ENCODE measurements at regions not wholly inside any gene's neighbourhood (a gene's known extent, or its start where the extent isn't known, plus 50 kb on each side); places are given as distances from the start of the nearest gene placed in this dataset.

DNA sequence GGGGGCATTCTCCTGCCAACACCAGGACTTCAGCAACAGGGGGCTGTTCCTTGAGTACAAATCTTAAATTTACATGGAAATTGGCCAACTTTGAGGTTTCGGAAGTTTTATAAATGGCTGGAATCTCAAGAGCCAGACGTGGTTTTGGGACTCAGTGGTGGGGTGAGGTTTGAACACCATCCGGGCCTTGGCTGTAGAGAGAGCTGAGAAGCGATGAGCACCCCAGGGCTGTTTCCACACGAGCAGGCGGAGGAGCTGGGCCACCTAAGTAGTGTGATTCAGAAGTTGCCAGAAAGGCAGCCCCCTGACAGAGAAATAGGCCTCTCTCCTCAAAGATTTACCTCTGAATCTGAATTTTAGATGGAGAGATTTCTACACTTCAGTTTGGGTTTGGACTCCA, 89.0 kb downstream of the FGF9 start:
- TF ChIP-seq, protein P1, sequence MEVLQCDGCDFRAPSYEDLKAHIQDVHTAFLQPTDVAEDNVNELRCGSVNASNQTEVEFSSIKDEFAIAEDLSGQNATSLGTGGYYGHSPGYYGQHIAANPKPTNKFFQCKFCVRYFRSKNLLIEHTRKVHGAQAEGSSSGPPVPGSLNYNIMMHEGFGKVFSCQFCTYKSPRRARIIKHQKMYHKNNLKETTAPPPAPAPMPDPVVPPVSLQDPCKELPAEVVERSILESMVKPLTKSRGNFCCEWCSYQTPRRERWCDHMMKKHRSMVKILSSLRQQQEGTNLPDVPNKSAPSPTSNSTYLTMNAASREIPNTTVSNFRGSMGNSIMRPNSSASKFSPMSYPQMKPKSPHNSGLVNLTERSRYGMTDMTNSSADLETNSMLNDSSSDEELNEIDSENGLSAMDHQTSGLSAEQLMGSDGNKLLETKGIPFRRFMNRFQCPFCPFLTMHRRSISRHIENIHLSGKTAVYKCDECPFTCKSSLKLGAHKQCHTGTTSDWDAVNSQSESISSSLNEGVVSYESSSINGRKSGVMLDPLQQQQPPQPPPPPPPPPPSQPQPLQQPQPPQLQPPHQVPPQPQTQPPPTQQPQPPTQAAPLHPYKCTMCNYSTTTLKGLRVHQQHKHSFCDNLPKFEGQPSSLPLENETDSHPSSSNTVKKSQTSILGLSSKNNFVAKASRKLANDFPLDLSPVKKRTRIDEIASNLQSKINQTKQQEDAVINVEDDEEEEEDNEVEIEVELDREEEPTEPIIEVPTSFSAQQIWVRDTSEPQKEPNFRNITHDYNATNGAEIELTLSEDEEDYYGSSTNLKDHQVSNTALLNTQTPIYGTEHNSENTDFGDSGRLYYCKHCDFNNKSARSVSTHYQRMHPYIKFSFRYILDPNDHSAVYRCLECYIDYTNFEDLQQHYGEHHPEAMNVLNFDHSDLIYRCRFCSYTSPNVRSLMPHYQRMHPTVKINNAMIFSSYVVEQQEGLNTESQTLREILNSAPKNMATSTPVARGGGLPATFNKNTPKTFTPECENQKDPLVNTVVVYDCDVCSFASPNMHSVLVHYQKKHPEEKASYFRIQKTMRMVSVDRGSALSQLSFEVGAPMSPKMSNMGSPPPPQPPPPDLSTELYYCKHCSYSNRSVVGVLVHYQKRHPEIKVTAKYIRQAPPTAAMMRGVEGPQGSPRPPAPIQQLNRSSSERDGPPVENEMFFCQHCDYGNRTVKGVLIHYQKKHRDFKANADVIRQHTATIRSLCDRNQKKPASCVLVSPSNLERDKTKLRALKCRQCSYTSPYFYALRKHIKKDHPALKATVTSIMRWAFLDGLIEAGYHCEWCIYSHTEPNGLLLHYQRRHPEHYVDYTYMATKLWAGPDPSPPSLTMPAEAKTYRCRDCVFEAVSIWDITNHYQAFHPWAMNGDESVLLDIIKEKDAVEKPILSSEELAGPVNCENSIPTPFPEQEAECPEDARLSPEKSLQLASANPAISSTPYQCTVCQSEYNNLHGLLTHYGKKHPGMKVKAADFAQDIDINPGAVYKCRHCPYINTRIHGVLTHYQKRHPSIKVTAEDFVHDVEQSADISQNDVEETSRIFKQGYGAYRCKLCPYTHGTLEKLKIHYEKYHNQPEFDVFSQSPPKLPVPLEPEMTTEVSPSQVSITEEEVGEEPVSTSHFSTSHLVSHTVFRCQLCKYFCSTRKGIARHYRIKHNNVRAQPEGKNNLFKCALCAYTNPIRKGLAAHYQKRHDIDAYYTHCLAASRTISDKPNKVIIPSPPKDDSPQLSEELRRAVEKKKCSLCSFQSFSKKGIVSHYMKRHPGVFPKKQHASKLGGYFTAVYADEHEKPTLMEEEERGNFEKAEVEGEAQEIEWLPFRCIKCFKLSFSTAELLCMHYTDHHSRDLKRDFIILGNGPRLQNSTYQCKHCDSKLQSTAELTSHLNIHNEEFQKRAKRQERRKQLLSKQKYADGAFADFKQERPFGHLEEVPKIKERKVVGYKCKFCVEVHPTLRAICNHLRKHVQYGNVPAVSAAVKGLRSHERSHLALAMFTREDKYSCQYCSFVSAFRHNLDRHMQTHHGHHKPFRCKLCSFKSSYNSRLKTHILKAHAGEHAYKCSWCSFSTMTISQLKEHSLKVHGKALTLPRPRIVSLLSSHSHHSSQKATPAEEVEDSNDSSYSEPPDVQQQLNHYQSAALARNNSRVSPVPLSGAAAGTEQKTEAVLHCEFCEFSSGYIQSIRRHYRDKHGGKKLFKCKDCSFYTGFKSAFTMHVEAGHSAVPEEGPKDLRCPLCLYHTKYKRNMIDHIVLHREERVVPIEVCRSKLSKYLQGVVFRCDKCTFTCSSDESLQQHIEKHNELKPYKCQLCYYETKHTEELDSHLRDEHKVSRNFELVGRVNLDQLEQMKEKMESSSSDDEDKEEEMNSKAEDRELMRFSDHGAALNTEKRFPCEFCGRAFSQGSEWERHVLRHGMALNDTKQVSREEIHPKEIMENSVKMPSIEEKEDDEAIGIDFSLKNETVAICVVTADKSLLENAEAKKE (CRISPR knock-in tag; IDR thresholded peaks at IDR 0.05) = no peak
- TF ChIP-seq CREB1 (CRISPR knock-in tag; IDR thresholded peaks at IDR 0.05; ENCODE audit: low read depth) = no peak
- TF ChIP-seq STAT1 (IDR thresholded peaks at IDR 0.05; ENCODE audit: unreplicated experiment) = no peak
- TF ChIP-seq, protein P2, sequence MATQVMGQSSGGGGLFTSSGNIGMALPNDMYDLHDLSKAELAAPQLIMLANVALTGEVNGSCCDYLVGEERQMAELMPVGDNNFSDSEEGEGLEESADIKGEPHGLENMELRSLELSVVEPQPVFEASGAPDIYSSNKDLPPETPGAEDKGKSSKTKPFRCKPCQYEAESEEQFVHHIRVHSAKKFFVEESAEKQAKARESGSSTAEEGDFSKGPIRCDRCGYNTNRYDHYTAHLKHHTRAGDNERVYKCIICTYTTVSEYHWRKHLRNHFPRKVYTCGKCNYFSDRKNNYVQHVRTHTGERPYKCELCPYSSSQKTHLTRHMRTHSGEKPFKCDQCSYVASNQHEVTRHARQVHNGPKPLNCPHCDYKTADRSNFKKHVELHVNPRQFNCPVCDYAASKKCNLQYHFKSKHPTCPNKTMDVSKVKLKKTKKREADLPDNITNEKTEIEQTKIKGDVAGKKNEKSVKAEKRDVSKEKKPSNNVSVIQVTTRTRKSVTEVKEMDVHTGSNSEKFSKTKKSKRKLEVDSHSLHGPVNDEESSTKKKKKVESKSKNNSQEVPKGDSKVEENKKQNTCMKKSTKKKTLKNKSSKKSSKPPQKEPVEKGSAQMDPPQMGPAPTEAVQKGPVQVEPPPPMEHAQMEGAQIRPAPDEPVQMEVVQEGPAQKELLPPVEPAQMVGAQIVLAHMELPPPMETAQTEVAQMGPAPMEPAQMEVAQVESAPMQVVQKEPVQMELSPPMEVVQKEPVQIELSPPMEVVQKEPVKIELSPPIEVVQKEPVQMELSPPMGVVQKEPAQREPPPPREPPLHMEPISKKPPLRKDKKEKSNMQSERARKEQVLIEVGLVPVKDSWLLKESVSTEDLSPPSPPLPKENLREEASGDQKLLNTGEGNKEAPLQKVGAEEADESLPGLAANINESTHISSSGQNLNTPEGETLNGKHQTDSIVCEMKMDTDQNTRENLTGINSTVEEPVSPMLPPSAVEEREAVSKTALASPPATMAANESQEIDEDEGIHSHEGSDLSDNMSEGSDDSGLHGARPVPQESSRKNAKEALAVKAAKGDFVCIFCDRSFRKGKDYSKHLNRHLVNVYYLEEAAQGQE (IDR thresholded peaks at IDR 0.05; ENCODE audit: unreplicated experiment) = no peak
- no peak for TF ChIP-seq EZH2 (IDR thresholded peaks at IDR 0.05; ENCODE audit: low read depth, unreplicated experiment)
- no peak for TF ChIP-seq EZH2phosphoT487 (IDR thresholded peaks at IDR 0.05; ENCODE audit: unreplicated experiment)
- no peak for TF ChIP-seq JUNB (IDR thresholded peaks at IDR 0.05; ENCODE audit: unreplicated experiment)
- TF ChIP-seq, protein P3, sequence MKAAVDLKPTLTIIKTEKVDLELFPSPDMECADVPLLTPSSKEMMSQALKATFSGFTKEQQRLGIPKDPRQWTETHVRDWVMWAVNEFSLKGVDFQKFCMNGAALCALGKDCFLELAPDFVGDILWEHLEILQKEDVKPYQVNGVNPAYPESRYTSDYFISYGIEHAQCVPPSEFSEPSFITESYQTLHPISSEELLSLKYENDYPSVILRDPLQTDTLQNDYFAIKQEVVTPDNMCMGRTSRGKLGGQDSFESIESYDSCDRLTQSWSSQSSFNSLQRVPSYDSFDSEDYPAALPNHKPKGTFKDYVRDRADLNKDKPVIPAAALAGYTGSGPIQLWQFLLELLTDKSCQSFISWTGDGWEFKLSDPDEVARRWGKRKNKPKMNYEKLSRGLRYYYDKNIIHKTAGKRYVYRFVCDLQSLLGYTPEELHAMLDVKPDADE (IDR thresholded peaks at IDR 0.05) = no peak
- no peak for TF ChIP-seq POLR2AphosphoS5 (IDR thresholded peaks at IDR 0.05; ENCODE audit: low read depth)
- no peak for TF ChIP-seq ZNF331 (CRISPR knock-in tag; IDR thresholded peaks at IDR 0.05; ENCODE audit: low read depth)
- TF ChIP-seq, protein P4, sequence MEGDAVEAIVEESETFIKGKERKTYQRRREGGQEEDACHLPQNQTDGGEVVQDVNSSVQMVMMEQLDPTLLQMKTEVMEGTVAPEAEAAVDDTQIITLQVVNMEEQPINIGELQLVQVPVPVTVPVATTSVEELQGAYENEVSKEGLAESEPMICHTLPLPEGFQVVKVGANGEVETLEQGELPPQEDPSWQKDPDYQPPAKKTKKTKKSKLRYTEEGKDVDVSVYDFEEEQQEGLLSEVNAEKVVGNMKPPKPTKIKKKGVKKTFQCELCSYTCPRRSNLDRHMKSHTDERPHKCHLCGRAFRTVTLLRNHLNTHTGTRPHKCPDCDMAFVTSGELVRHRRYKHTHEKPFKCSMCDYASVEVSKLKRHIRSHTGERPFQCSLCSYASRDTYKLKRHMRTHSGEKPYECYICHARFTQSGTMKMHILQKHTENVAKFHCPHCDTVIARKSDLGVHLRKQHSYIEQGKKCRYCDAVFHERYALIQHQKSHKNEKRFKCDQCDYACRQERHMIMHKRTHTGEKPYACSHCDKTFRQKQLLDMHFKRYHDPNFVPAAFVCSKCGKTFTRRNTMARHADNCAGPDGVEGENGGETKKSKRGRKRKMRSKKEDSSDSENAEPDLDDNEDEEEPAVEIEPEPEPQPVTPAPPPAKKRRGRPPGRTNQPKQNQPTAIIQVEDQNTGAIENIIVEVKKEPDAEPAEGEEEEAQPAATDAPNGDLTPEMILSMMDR (conservative IDR thresholded peaks at IDR 0.05; ENCODE audit: low read depth in 2 of 2) = no peak
- TF ChIP-seq ZNF114 (CRISPR knock-in tag; IDR thresholded peaks at IDR 0.05) = no peak
- TF ChIP-seq NANOG (IDR thresholded peaks at IDR 0.05; ENCODE audit: borderline replicate concordance) = no peak
- H3K4me1 Mint-ChIP-seq = peaks cover 35% of the 10 kb centered on the region
- H3K36me3 ChIP-seq (ENCODE audit: insufficient read depth) = no peaks in the 10 kb centered on the region
- no peak for DNase-seq (ENCODE audit: low spot score)
- peak overlapping the region; percentile 21; the same call in 1 of the 2 replicates for H2AFZ ChIP-seq
- H3K4me1 ChIP-seq (ENCODE audit: insufficient read depth) = peaks cover 10% of the 10 kb centered on the region; the same call in 1 of the 2 replicates
- no peaks in the 10 kb centered on the region for H3K9me2 ChIP-seq (ENCODE audit: insufficient read depth)
- no peak for ATAC-seq
- H3K36me3 Mint-ChIP-seq (ENCODE audit: low read depth) = no peaks in the 10 kb centered on the region
- 0 out of 2 replicates have a peak overlapping the region, but pooled peaks have one; percentile 22 for H3K4me2 ChIP-seq
- H4K20me1 ChIP-seq (replicated peaks; ENCODE audit: insufficient read depth) = no peaks in the 10 kb centered on the region
- no peak overlapping the region for H3K4me3 Mint-ChIP-seq
- no peak overlapping the region for H3K27ac Mint-ChIP-seq
- H3K4me3 ChIP-seq = no peak overlapping the region
- H3K27me3 Mint-ChIP-seq (ENCODE audit: insufficient read depth, low read depth, poor library complexity) = peaks cover 12% of the 10 kb centered on the region
- H3K79me2 ChIP-seq (replicated peaks; ENCODE audit: insufficient read depth) = no peaks in the 10 kb centered on the region
- H3K9me3 Mint-ChIP-seq = no peaks in the 10 kb centered on the region
- 0 out of 2 replicates have a peak, but pooled peaks cover 3% of the 10 kb centered on the region for H3F3A ChIP-seq (replicated peaks; ENCODE audit: low read depth)
- H3K27me3 ChIP-seq (ENCODE audit: insufficient read depth) = no peaks in the 10 kb centered on the region
- H3K27ac ChIP-seq (ENCODE audit: low read depth) = no peak overlapping the region

Data from GM23338 (cell line).